ENCODE measurements at regions not wholly inside any gene's neighbourhood (a gene's known extent, or its start where the extent isn't known, plus 50 kb on each side); places are given as distances from the start of the nearest gene placed in this dataset.

DNA sequence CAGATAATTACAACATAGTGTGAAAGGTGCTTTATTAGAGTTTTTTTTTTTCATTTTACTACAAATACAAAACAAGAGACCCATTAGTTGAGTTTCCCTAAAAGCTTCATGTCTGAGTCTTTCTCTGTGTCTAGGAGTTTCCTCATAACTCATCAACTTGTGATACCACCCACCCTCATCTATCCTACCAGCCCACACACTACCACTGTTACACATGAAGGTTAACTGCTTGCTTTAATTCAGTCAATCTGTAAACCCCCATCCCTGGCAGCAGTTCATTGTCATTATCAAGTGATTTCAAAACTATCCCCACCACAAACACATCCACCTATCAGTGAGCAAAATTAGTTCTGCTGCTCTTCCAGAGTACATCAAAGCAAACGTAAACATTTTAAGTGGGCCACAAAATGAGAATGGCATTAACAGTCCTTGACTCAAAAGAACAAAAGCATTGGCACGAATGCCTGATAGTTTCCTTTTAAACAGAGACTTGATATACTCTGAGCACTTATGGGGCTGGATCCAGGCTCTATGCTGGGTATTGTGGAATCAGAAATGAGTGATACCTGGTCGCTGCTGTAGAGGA, 331.6 kb upstream of the FAM241A start:
- peaks cover 5% of the 10 kb centered on the region; the same call in 1 of the 2 replicates for H3K9me3 ChIP-seq (ENCODE audit: insufficient read depth, low read length)
- no peaks in the 10 kb centered on the region for H3K36me3 ChIP-seq (ENCODE audit: insufficient read depth, insufficient read length, low read length)
- TF ChIP-seq SUZ12 (IDR thresholded peaks at IDR 0.05; ENCODE audit: extremely low read depth, insufficient read depth, insufficient read length) = no peak
- H3K9ac ChIP-seq (ENCODE audit: insufficient read length, low read depth) = no peak overlapping the region
- no peak overlapping the region for H3K4me3 ChIP-seq (ENCODE audit: insufficient read length, low read depth)
- H3K27me3 ChIP-seq (ENCODE audit: insufficient read depth, insufficient read length) = no peaks in the 10 kb centered on the region
- no peaks in the 10 kb centered on the region for H3K4me1 ChIP-seq (ENCODE audit: insufficient read depth, insufficient read length)
- no peak for DNase-seq (ENCODE audit: low read depth, low spot score)

GRCh38 chr4:111814961-111815360, 330.3 kb upstream of the FAM241A start:
- DNase-seq (ENCODE audit: low read depth, low spot score) = no peak
- no peak overlapping the region for H3K4me3 ChIP-seq (ENCODE audit: insufficient read length, low read depth)
- no peak overlapping the region for H3K9ac ChIP-seq (ENCODE audit: insufficient read length, low read depth)
- no peaks in the 10 kb centered on the region for H3K4me1 ChIP-seq (ENCODE audit: insufficient read depth, insufficient read length)
- TF ChIP-seq ZNF274 (IDR thresholded peaks at IDR 0.05; ENCODE audit: low read depth, low read length) (no peak), SUZ12 (IDR thresholded peaks at IDR 0.05; ENCODE audit: extremely low read depth, insufficient read depth, insufficient read length) (no peak), YY1 (IDR thresholded peaks at IDR 0.05; ENCODE audit: insufficient read depth, insufficient read length) (no peak)
- H3K36me3 ChIP-seq (ENCODE audit: insufficient read depth, insufficient read length, low read length) = no peaks in the 10 kb centered on the region
- no peaks in the 10 kb centered on the region for H3K27me3 ChIP-seq (ENCODE audit: insufficient read depth, insufficient read length)
- peaks cover 5% of the 10 kb centered on the region; the same call in 1 of the 2 replicates for H3K9me3 ChIP-seq (ENCODE audit: insufficient read depth, low read length)

- H3K4me3 ChIP-seq (ENCODE audit: insufficient read length, low read depth) = no peak overlapping the region
- H3K36me3 ChIP-seq (ENCODE audit: insufficient read depth, insufficient read length, low read length) = no peaks in the 10 kb centered on the region
- peaks cover 5% of the 10 kb centered on the region; the same call in 1 of the 2 replicates for H3K9me3 ChIP-seq (ENCODE audit: insufficient read depth, low read length)
- H3K27me3 ChIP-seq (ENCODE audit: insufficient read depth, insufficient read length) = no peaks in the 10 kb centered on the region
- DNase-seq (ENCODE audit: low read depth, low spot score) = no peak
- TF ChIP-seq ZNF274 (IDR thresholded peaks at IDR 0.05; ENCODE audit: low read depth, low read length) = no peak
- TF ChIP-seq YY1 (IDR thresholded peaks at IDR 0.05; ENCODE audit: insufficient read depth, insufficient read length) = no peak
- no peak for TF ChIP-seq SUZ12 (IDR thresholded peaks at IDR 0.05; ENCODE audit: extremely low read depth, insufficient read depth, insufficient read length)
- H3K9ac ChIP-seq (ENCODE audit: insufficient read length, low read depth) = no peak overlapping the region
- H3K4me1 ChIP-seq (ENCODE audit: insufficient read depth, insufficient read length) = no peaks in the 10 kb centered on the region
These were observed 323.9 kb upstream of the FAM241A start for GRCh38 chr4:111821342-111821741.

- no peak for DNase-seq (ENCODE audit: low read depth, low spot score)
- no peaks in the 10 kb centered on the region for H3K27me3 ChIP-seq (ENCODE audit: insufficient read depth, insufficient read length)
- H3K9me3 ChIP-seq (ENCODE audit: insufficient read depth, low read length) = no peaks in the 10 kb centered on the region
- H3K4me3 ChIP-seq (ENCODE audit: insufficient read length, low read depth) = no peak overlapping the region
- H3K4me1 ChIP-seq (ENCODE audit: insufficient read depth, insufficient read length) = no peaks in the 10 kb centered on the region
- H3K36me3 ChIP-seq (ENCODE audit: insufficient read depth, insufficient read length, low read length) = no peaks in the 10 kb centered on the region
- TF ChIP-seq YY1 (IDR thresholded peaks at IDR 0.05; ENCODE audit: insufficient read depth, insufficient read length) (no peak), ZNF274 (IDR thresholded peaks at IDR 0.05; ENCODE audit: low read depth, low read length) (no peak), SUZ12 (IDR thresholded peaks at IDR 0.05; ENCODE audit: extremely low read depth, insufficient read depth, insufficient read length) (no peak)
- H3K9ac ChIP-seq (ENCODE audit: insufficient read length, low read depth) = no peak overlapping the region
These were observed 308.7 kb upstream of the FAM241A start for GRCh38 chr4:111836601-111837000.

DNA sequence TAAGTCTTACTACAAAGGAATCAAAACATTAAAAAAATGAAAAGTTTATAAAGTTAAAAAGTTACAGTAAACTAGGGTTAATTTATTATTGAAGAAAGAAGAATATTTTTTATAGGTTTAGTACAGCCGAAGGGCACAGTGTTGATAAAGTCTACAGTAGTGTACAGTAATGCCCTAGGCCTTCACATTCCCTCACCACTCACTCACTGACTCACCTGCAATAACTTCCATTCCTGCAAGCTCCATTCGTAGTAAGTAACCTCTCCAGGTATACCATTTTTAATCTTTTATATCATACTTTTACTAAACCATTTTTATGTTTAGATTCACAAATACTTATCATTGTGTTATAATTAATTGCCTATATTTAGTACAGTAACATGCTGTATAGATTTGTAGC, 307.5 kb upstream of the FAM241A start:
- Histone ChIP-seq H3K27me3 (ENCODE audit: insufficient read depth, insufficient read length) (no peaks in the 10 kb centered on the region), H3K9ac (ENCODE audit: insufficient read length, low read depth) (no peak overlapping the region), H3K4me3 (ENCODE audit: insufficient read length, low read depth) (no peak overlapping the region), H3K36me3 (ENCODE audit: insufficient read depth, insufficient read length, low read length) (no peaks in the 10 kb centered on the region), H3K4me1 (ENCODE audit: insufficient read depth, insufficient read length) (no peaks in the 10 kb centered on the region), H3K9me3 (ENCODE audit: insufficient read depth, low read length) (no peaks in the 10 kb centered on the region)
- DNase-seq (ENCODE audit: low read depth, low spot score) = no peak
- TF ChIP-seq YY1 (IDR thresholded peaks at IDR 0.05; ENCODE audit: insufficient read depth, insufficient read length) = no peak
- no peak for TF ChIP-seq ZNF274 (IDR thresholded peaks at IDR 0.05; ENCODE audit: low read depth, low read length)
- no peak for TF ChIP-seq SUZ12 (IDR thresholded peaks at IDR 0.05; ENCODE audit: extremely low read depth, insufficient read depth, insufficient read length)

GRCh38 chr4:111838406-111838930, 306.8 kb upstream of the FAM241A start:
- Histone ChIP-seq H3K9me3 (ENCODE audit: insufficient read depth, low read length) (no peaks in the 10 kb centered on the region), H3K27me3 (ENCODE audit: insufficient read depth, insufficient read length) (no peaks in the 10 kb centered on the region), H3K4me3 (ENCODE audit: insufficient read length, low read depth) (no peak overlapping the region), H3K9ac (ENCODE audit: insufficient read length, low read depth) (no peak overlapping the region), H3K4me1 (ENCODE audit: insufficient read depth, insufficient read length) (no peaks in the 10 kb centered on the region), H3K36me3 (ENCODE audit: insufficient read depth, insufficient read length, low read length) (no peaks in the 10 kb centered on the region)
- TF ChIP-seq ZNF274 (IDR thresholded peaks at IDR 0.05; ENCODE audit: low read depth, low read length) (no peak), YY1 (IDR thresholded peaks at IDR 0.05; ENCODE audit: insufficient read depth, insufficient read length) (no peak), SUZ12 (IDR thresholded peaks at IDR 0.05; ENCODE audit: extremely low read depth, insufficient read depth, insufficient read length) (no peak)
- no peak for DNase-seq (ENCODE audit: low read depth, low spot score)

DNA sequence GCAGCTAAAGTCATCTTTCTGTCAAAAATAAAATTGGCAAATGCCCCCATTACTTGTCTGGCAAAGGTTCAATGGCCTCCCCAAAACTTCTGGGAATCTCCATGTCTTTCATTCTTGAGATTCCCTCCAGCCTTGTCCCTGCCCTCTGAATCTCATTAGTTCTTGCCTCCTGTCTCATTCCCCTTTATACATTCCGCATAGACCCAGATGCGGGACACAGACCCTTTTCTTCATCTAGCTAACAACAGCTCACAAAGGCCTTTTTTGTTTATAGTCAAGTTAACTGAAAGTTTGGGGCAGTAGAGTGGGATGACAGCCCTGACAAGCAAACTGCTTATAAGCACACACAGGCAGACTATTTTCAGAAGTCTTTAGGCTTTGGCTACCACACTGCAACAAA, 306.1 kb upstream of the FAM241A start:
- no peak overlapping the region for H3K4me3 ChIP-seq (ENCODE audit: insufficient read length, low read depth)
- no peaks in the 10 kb centered on the region for H3K36me3 ChIP-seq (ENCODE audit: insufficient read depth, insufficient read length, low read length)
- H3K9ac ChIP-seq (ENCODE audit: insufficient read length, low read depth) = no peak overlapping the region
- no peaks in the 10 kb centered on the region for H3K4me1 ChIP-seq (ENCODE audit: insufficient read depth, insufficient read length)
- no peak for TF ChIP-seq YY1 (IDR thresholded peaks at IDR 0.05; ENCODE audit: insufficient read depth, insufficient read length)
- H3K27me3 ChIP-seq (ENCODE audit: insufficient read depth, insufficient read length) = no peaks in the 10 kb centered on the region
- DNase-seq (ENCODE audit: low read depth, low spot score) = no peak
- H3K9me3 ChIP-seq (ENCODE audit: insufficient read depth, low read length) = no peaks in the 10 kb centered on the region

Data from NT2/D1 (cell line).